H1 (cell line): ENCODE measurements at regions not wholly inside any gene's neighbourhood (a gene's known extent, or its start where the extent isn't known, plus 50 kb on each side); places are given as distances from the start of the nearest gene placed in this dataset.

ENCODE experiments used
- CTCF ChIA-PET: fragments of 300-600 bp; sonication (Branson Sonifier 250); formaldehyde crosslinking; loops from one replicate; lab custom pipeline; 2021; ENCODE audit not compliant: partially characterized antibody; lab: Charles Lee
- POLR2A ChIA-PET: fragments of 300-600 bp; sonication (Branson Sonifier 250); formaldehyde crosslinking; loops from one replicate; lab custom pipeline; 2021; ENCODE audit warnings: inconsistent platforms; ENCODE audit not compliant: partially characterized antibody; lab: Charles Lee
- DNase-seq, 2 experiments: peaks; one replicate each; pipeline versions ENCODE4 v3.0.0 to v3.0.0-alpha.2; 2010 to 2022; ENCODE audit warnings: low spot score in 2 of 2, low read depth in 1 of 2, mixed read lengths in 1 of 2
- FAIRE-seq: peaks from 2 replicates; lab custom pipeline; 2011; peaks lifted over from hg19 to GRCh38; lab: Jason Lieb, UNC
- H2AFZ ChIP-seq: 2 replicates; pipeline ENCODE4 v1.8.1; 2012; ENCODE audit warnings: low read length, inconsistent platforms
- H2AK5ac ChIP-seq: 2 replicates; pipeline ENCODE4 v1.6.1; 2013; ENCODE audit warnings: low read depth, low read length
- H2BK120ac ChIP-seq: replicated peaks from 2 replicates; pipeline ENCODE3; 2013; ENCODE audit warnings: low read depth, low read length, inconsistent platforms
- H2BK12ac ChIP-seq: 2 replicates; pipeline ENCODE4 v1.6.1; 2013; ENCODE audit warnings: low read depth, low read length
- H2BK15ac ChIP-seq: 2 replicates; pipeline ENCODE4 v1.6.1; 2013; ENCODE audit warnings: low read length
- H2BK20ac ChIP-seq: 2 replicates; pipeline ENCODE4 v1.6.1; 2013; ENCODE audit warnings: low read length
- H2BK5ac ChIP-seq: 2 replicates; pipeline ENCODE4 v1.6.1; 2013; ENCODE audit warnings: low read depth, low read length
- H3K14ac ChIP-seq: 2 replicates; pipeline ENCODE4 v1.6.1; 2013; ENCODE audit warnings: inconsistent platforms; ENCODE audit not compliant: insufficient read length
- H3K18ac ChIP-seq: 2 replicates; pipeline ENCODE4 v1.6.1; 2013; ENCODE audit warnings: low read length; ENCODE audit errors: extremely low read depth
- H3K23ac ChIP-seq: 2 replicates; pipeline ENCODE4 v1.6.1; 2013; ENCODE audit warnings: inconsistent platforms; ENCODE audit not compliant: insufficient read length
- H3K23me2 ChIP-seq: 2 replicates; pipeline ENCODE4 v1.6.1; 2013; ENCODE audit warnings: low read depth, low read length
- H3K27ac ChIP-seq: 2 replicates; pipeline ENCODE4 v1.6.1; 2011; ENCODE audit warnings: low read depth, low read length, inconsistent platforms
- H3K27me3 ChIP-seq, 4 experiments: replicated peaks in 1 of 4; 1 replicate in 1 of 4; 2 replicates in 3 of 4; pipeline versions ENCODE4 v1.6.1 to v1.8.1; 2011 to 2013; ENCODE audit warnings: low read length in 3 of 4, mild to moderate bottlenecking in 3 of 4, inconsistent platforms in 2 of 4, mixed read lengths in 2 of 4, moderate library complexity in 1 of 4; ENCODE audit not compliant: control insufficient read depth in 3 of 4, insufficient read depth in 3 of 4; ENCODE audit errors: extremely low read depth in 1 of 4
- H3K36me3 ChIP-seq, 4 experiments: 2 replicates each; pipeline versions ENCODE4 v1.6.1 to v1.8.1; 2011 to 2013; ENCODE audit warnings: mild to moderate bottlenecking in 4 of 4, low read length in 3 of 4, moderate library complexity in 2 of 4, control low read depth in 1 of 4, inconsistent platforms in 1 of 4; ENCODE audit not compliant: insufficient read depth in 4 of 4, control insufficient read depth in 2 of 4
- H3K4ac ChIP-seq: replicated peaks from 2 replicates; pipeline ENCODE3; 2013; ENCODE audit warnings: low read length, low read depth, mixed read lengths, inconsistent platforms; ENCODE audit not compliant: insufficient read length
- H3K4me1 ChIP-seq, 4 experiments: replicated peaks in 1 of 4; 1 replicate in 1 of 4; 2 replicates in 3 of 4; pipeline versions ENCODE4 v1.6.1 to v1.8.1; 2011 to 2013; ENCODE audit warnings: low read length in 3 of 4, inconsistent platforms in 2 of 4, mixed read lengths in 1 of 4; ENCODE audit not compliant: insufficient read depth in 4 of 4, control insufficient read depth in 3 of 4
- H3K4me2 ChIP-seq, 2 experiments: 2 replicates each; pipeline versions ENCODE4 v1.6.1 to v1.8.1; 2011 to 2013; ENCODE audit warnings: low read depth in 2 of 2, low read length in 2 of 2, control low read depth in 1 of 2, inconsistent platforms in 1 of 2, mild to moderate bottlenecking in 1 of 2; ENCODE audit not compliant: insufficient read depth in 1 of 2
- H3K4me3 ChIP-seq, 4 experiments: fragments of 200-600, 300-600 bp in 1 of 4; sonication (generic), shearing (Covaris generic), sonication (Bioruptor Twin) in 1 of 4; 2 replicates each; pipeline versions ENCODE4 v1.5.1 to v1.8.1; 2011 to 2016; ENCODE audit warnings: low read length in 4 of 4, low read depth in 3 of 4, control low read depth in 2 of 4, inconsistent platforms in 2 of 4, mild to moderate bottlenecking in 2 of 4, mixed read lengths in 1 of 4, moderate library complexity in 1 of 4; ENCODE audit not compliant: insufficient read depth in 2 of 4; ENCODE audit errors: extremely low read depth in 1 of 4
- H3K56ac ChIP-seq: replicated peaks from 2 replicates; pipeline ENCODE3; 2013; ENCODE audit warnings: low read depth, mild to moderate bottlenecking, mixed read lengths, low read length, inconsistent platforms; ENCODE audit not compliant: insufficient read length
- H3K79me1 ChIP-seq: 2 replicates; pipeline ENCODE4 v1.6.1; 2013; ENCODE audit warnings: low read depth, low read length, control low read depth
- H3K79me2 ChIP-seq, 2 experiments: 2 replicates each; pipeline versions ENCODE4 v1.6.1 to v1.8.1; 2012 to 2013; ENCODE audit warnings: low read length in 2 of 2, mild to moderate bottlenecking in 2 of 2, inconsistent platforms in 1 of 2; ENCODE audit not compliant: insufficient read depth in 2 of 2, control insufficient read depth in 1 of 2
- H3K9ac ChIP-seq, 4 experiments: replicated peaks in 1 of 4; 1 replicate in 1 of 4; 2 replicates in 3 of 4; pipeline versions ENCODE4 v1.6.1 to v1.8.1; 2011 to 2013; ENCODE audit warnings: low read depth in 3 of 4, low read length in 3 of 4, control low read depth in 2 of 4, mild to moderate bottlenecking in 2 of 4, moderate library complexity in 2 of 4, inconsistent platforms in 1 of 4; ENCODE audit errors: extremely low read depth in 1 of 4
- H3K9me3 ChIP-seq, 2 experiments: 2 replicates each; pipeline versions ENCODE4 v1.6.1 to v1.8.1; 2012 to 2013; ENCODE audit warnings: mild to moderate bottlenecking in 2 of 2, moderate library complexity in 2 of 2, control low read depth in 1 of 2, inconsistent platforms in 1 of 2, low read depth in 1 of 2, low read length in 1 of 2, mixed read lengths in 1 of 2; ENCODE audit not compliant: insufficient read depth in 2 of 2
- H4K20me1 ChIP-seq, 2 experiments: replicated peaks in 1 of 2; 2 replicates each; pipeline versions ENCODE3 to v1.8.1; 2011 to 2013; ENCODE audit warnings: inconsistent platforms in 2 of 2, low read length in 2 of 2, mild to moderate bottlenecking in 1 of 2; ENCODE audit not compliant: insufficient read depth in 2 of 2, control insufficient read depth in 1 of 2
- H4K5ac ChIP-seq: 2 replicates; pipeline ENCODE4 v1.6.1; 2013; ENCODE audit warnings: low read length, low read depth, mixed read lengths, inconsistent platforms; ENCODE audit not compliant: insufficient read length
- H4K8ac ChIP-seq: 2 replicates; pipeline ENCODE4 v1.8.0; 2013; ENCODE audit warnings: mild to moderate bottlenecking, moderate library complexity, low read length, inconsistent platforms; ENCODE audit not compliant: insufficient read depth; ENCODE audit errors: extremely low read depth
- H4K91ac ChIP-seq: replicated peaks from 2 replicates; pipeline ENCODE3; 2013; ENCODE audit warnings: low read length, mixed read lengths, inconsistent platforms; ENCODE audit not compliant: insufficient read length
- HDAC6 ChIP-seq: IDR thresholded peaks from one replicate; pipeline ENCODE4 v1.7.1; 2012; ENCODE audit warnings: low read depth, mild to moderate bottlenecking, inconsistent platforms, low read length, moderate library complexity
- RFX5 ChIP-seq: IDR thresholded peaks from 2 replicates; pipeline ENCODE4 v1.6.1; 2011; ENCODE audit warnings: low read depth, low read length, improper control_type of control experiment, borderline replicate concordance
- RXRA ChIP-seq: IDR thresholded peaks from 2 replicates; pipeline ENCODE4 v1.6.1; 2011; ENCODE audit warnings: low read depth, mild to moderate bottlenecking, low read length, moderate library complexity; ENCODE audit not compliant: insufficient read depth
- SIRT6 ChIP-seq: IDR thresholded peaks from one replicate; pipeline ENCODE4 v1.7.1; 2012; ENCODE audit warnings: low read length, inconsistent platforms
- SIX5 ChIP-seq: IDR thresholded peaks from 2 replicates; pipeline ENCODE4 v1.6.1; 2011; ENCODE audit warnings: mild to moderate bottlenecking, low read depth, low read length
- SRF ChIP-seq: IDR thresholded peaks from 2 replicates; pipeline ENCODE4 v1.6.1; 2011; ENCODE audit warnings: mild to moderate bottlenecking, low read depth, low read length, moderate library complexity
- SUZ12 ChIP-seq: fragments of 200-600 bp; sonication (generic); IDR thresholded peaks from 2 replicates; pipeline ENCODE4 v1.6.1; 2012; ENCODE audit warnings: mild to moderate bottlenecking, inconsistent platforms, low read length, moderate library complexity, mixed read lengths
- ZNF274 ChIP-seq: IDR thresholded peaks from 2 replicates; pipeline ENCODE4 v1.7.0; 2012; ENCODE audit warnings: low read length, borderline replicate concordance; ENCODE audit errors: extremely low read depth
- WGBS, 2 experiments: shearing (Covaris generic) in 1 of 2; methylation state at CpG; one replicate each; pipeline versions ENCODE4 v1.1.6 to v1.1.7; 2013 to 2015; ENCODE audit warnings: low lambda C conversion rate in 2 of 2, mixed read lengths in 2 of 2, inconsistent platforms in 1 of 2, low coverage in 1 of 2, missing lambda C conversion rate in 1 of 2; ENCODE audit not compliant: insufficient replicate concordance in 2 of 2, insufficient coverage in 1 of 2, insufficient read length in 1 of 2; ENCODE audit errors: extremely low coverage in 1 of 2, missing lambda C conversion rate in 1 of 2; 5-methylcytosine and 5-hydroxymethylcytosine counted together
- TF ChIP-seq, protein P1 (sequence below): IDR thresholded peaks from 2 replicates; pipeline ENCODE4 v1.6.1; 2011; ENCODE audit warnings: low read depth, mild to moderate bottlenecking, low read length; ENCODE audit not compliant: insufficient read depth

DNA sequence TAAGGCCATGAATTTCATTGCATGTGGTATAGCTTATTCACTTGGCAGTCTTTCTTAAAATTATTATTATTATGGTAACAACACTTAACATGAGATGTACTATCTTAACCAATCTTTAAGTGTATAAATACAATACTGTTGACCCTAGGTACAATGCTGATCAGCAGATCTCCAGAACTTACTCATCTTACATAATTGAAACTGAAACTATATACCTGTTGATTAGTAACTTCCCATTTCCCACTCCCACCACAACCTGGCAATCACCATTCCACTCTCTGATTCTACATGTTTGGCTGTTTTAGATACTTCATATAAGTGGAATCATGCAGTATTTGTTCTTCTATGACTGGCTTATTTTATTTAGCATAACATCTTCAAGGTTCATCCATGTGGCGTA, 150.2 kb upstream of the POU2AF2 start:
- Histone ChIP-seq H3K56ac (no peak overlapping the region), H2BK12ac (no peak overlapping the region), H2BK120ac (no peak overlapping the region), H3K36me3 (no peaks in the 10 kb centered on the region), H3K14ac (no peak overlapping the region), H3K27ac (no peak overlapping the region), H3K9ac (no peak overlapping the region), H4K91ac (no peak overlapping the region), H3K27me3 (no peaks in the 10 kb centered on the region), H4K5ac (no peak overlapping the region), H3K9me3 (no peaks in the 10 kb centered on the region), H3K79me2 (no peaks in the 10 kb centered on the region), H3K23ac (no peak overlapping the region), H4K20me1 (no peaks in the 10 kb centered on the region), H2BK15ac (no peak overlapping the region), H3K79me1 (no peaks in the 10 kb centered on the region), H3K4me2 (no peak overlapping the region), H2BK5ac (no peak overlapping the region), H3K4ac (no peak overlapping the region), H3K23me2 (no peaks in the 10 kb centered on the region), H2AFZ (no peak overlapping the region), H4K8ac (no peak overlapping the region), H3K4me3 (no peak overlapping the region), H2BK20ac (no peak overlapping the region), H2AK5ac (no peak overlapping the region), H3K18ac (no peak overlapping the region), H3K4me1 (peaks cover 0 to 5% (median 0%) of the 10 kb centered on the region in 4 experiments; a peak in 1 of 7 replicates)
- DNase-seq: no peak
- no peak for FAIRE-seq
- ChIA-PET CTCF (interaction anchor here (0.6 kb wide), 1 partner anchor 27 kb away, joined by 3 read pairs; no protein-coding TSS in a partner anchor), POLR2A (no interaction called here)
- no peak for TF ChIP-seq SUZ12
- TF ChIP-seq SRF: no peak
- TF ChIP-seq SIRT6: no peak
- no peak for TF ChIP-seq SIX5
- TF ChIP-seq RXRA: no peak
- TF ChIP-seq, protein P1, sequence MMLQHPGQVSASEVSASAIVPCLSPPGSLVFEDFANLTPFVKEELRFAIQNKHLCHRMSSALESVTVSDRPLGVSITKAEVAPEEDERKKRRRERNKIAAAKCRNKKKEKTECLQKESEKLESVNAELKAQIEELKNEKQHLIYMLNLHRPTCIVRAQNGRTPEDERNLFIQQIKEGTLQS: no peak
- no peak for TF ChIP-seq ZNF274
- TF ChIP-seq RFX5: no peak
- TF ChIP-seq HDAC6: no peak
- 95% methylated on average over 1 of the region's 1 CpG; no CpG with 5 or more reads in 1 of the 2 experiments for WGBS, 2 experiments
